ENCODE measurements at regions not wholly inside any gene's neighbourhood (a gene's known extent, or its start where the extent isn't known, plus 50 kb on each side); places are given as distances from the start of the nearest gene placed in this dataset.

GRCh38 chr22:49553076-49553475 lies 274.6 kb downstream of the BRD1 start (continued):
- no peak for TF ChIP-seq ZNF462 (CRISPR knock-in tag; IDR thresholded peaks at IDR 0.05)

- DNase-seq (ENCODE audit: low spot score) = no peak
- Mint-ChIP-seq H3K4me3 (no peak overlapping the region; the same call in 2 of the 3 replicates), H3K36me3 (ENCODE audit: low read depth) (peaks cover 13% of the 10 kb centered on the region), H3K27me3 (ENCODE audit: insufficient read depth, low read depth, poor library complexity) (peaks cover 6% of the 10 kb centered on the region), H3K9me3 (peaks cover 20% of the 10 kb centered on the region), H3K4me1 (peaks cover 12% of the 10 kb centered on the region), H3K27ac (no peak overlapping the region)
- Histone ChIP-seq H4K20me1 (replicated peaks; ENCODE audit: insufficient read depth) (no peaks in the 10 kb centered on the region), H3K4me3 (no peak overlapping the region), H3K27ac (ENCODE audit: low read depth) (no peak overlapping the region), H3F3A (replicated peaks; ENCODE audit: low read depth) (no peaks in the 10 kb centered on the region), H3K79me2 (replicated peaks; ENCODE audit: insufficient read depth) (no peaks in the 10 kb centered on the region), H3K9me2 (ENCODE audit: insufficient read depth) (no peaks in the 10 kb centered on the region), H3K27me3 (ENCODE audit: insufficient read depth) (no peaks in the 10 kb centered on the region), H3K4me2 (no peak overlapping the region), H3K36me3 (ENCODE audit: insufficient read depth) (no peaks in the 10 kb centered on the region), H2AFZ (no peak overlapping the region), H3K4me1 (ENCODE audit: insufficient read depth) (no peaks in the 10 kb centered on the region)
- ATAC-seq = no peak
- TF ChIP-seq EZH2 (IDR thresholded peaks at IDR 0.05; ENCODE audit: low read depth, unreplicated experiment) (no peak), JUNB (IDR thresholded peaks at IDR 0.05; ENCODE audit: unreplicated experiment) (no peak), CREB1 (CRISPR knock-in tag; IDR thresholded peaks at IDR 0.05; ENCODE audit: low read depth) (no peak), POLR2AphosphoS5 (IDR thresholded peaks at IDR 0.05; ENCODE audit: low read depth) (no peak), STAT1 (IDR thresholded peaks at IDR 0.05; ENCODE audit: unreplicated experiment) (no peak), REST (IDR thresholded peaks at IDR 0.05; ENCODE audit: unreplicated experiment) (no peak), NANOG (IDR thresholded peaks at IDR 0.05; ENCODE audit: borderline replicate concordance) (no peak), ZNF114 (CRISPR knock-in tag; IDR thresholded peaks at IDR 0.05) (no peak), EZH2phosphoT487 (IDR thresholded peaks at IDR 0.05; ENCODE audit: unreplicated experiment) (no peak), ZNF331 (CRISPR knock-in tag; IDR thresholded peaks at IDR 0.05; ENCODE audit: low read depth) (no peak), ETS1 (IDR thresholded peaks at IDR 0.05) (no peak)
These were observed 275.6 kb downstream of the BRD1 start for GRCh38 chr22:49551897-49552614.

Data from GM23338 (cell line).